Activated T-cell treated with anti-CD3 and anti-CD28 coated beads for 1 hour (primary cell): ENCODE measurements at regions not wholly inside any gene's neighbourhood (a gene's known extent, or its start where the extent isn't known, plus 50 kb on each side); places are given as distances from the start of the nearest gene placed in this dataset.

Source experiments
- DNase-seq: peaks from one replicate; pipeline ENCODE4 v3.0.0-alpha.2; 2020; ENCODE audit warnings: low read depth

DNA sequence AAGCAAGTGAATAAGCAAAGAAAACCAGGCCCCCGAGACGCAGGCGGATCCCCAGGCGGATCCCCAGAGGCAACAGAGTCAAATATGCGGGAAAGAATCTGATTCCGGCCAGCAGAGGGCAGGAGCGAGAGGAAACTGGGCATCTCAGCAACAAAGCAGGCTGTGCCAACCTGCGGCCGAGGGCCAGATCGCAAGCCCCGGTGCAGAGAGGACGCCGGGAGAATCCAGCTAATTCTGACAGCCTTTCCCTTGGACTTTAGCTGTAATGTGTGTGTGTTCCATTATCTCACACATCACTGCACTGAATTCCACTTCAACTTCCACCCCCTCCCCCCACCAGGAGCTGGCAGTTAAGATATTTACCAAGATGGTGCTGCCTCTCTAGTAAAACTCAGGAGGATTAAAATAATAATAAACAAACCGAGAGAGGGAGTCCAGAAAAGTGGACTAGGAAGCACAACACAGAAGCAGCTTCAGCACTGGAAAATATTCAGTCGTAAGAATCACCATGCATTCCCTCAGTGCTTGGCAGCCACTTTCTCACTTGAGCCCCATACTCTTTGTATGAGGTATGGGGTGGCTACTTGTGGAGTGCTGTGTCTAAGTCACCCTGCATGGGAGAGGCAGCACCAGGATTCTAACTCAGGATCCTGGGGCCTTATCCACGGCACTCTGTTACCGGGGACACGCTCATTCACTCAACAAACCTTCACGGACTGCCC lies 66.2 kb upstream of the SNX9 start:
- DNase-seq = peak; percentile 76

DNA sequence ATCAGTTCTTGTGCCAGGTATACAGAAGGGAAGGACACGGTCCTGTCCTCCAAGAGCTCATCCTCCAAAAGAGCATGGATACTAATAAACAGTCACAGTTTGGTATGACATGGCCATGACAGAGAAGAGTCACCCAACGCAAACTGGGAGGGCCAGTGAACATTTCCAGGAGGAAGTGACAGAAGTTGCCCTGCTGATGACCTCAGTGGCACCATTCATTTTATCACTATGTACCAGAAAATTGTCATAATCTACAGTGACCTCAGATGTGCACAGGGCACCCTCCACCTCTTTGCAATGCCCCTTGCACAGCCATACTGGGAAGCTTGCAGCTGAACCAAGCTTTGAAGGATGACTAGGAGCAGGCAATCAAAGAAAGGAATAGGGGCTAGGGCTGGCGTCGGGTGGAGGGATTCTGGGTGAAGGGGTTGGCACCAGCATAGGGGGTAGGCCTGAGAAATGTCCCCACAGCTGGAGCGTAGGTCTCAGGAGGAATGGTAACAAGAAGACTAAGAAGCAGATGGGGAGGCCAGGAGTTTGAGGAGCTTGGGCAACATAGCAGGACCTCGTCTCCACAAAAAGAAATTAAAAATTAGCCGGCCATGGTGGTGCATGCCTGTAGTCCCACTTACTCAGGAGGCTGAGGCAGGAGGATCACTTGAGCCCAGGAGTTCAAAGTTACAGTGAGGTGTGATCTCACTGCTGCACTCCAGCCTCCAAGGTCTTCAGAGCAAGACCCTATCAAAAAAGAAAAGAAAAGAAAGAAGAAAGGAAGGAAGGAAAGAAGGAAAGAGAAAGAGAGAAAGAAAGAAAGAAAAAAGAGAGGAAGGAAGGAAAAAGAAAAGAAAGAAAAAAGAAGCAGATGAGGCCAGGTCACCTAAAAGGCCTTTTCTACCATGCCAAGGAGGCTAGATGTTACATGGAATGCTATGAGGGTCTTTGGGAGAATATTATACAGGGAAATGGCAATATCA lies 65.3 kb upstream of the SNX9 start:
- no peak for DNase-seq

DNA sequence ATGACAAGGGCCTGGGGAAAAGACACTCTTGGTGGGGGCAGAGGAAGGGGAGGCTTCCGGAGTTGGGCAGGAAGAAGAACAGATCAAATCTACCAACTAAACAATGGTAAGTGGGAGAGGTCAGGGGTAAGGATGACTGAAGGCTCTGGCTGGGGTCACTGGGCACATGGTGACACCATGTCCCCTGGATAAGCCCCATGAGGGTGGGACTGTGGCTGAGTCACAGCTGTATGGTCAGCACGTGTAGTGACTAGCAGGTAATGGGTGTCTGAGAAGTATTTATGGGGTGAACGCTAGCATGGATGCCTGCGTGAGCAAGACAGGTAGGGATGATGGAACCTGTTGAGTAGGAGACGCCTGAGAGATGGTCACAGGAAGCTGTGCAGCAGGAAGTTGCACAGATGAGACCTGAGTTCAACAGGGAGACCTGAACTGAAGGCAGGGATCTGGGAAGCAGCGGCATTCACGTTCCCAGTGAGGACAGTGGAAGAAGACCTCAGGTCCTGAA lies 64.5 kb upstream of the SNX9 start:
- DNase-seq = no peak

GRCh38 chr6:157759028-157759427 lies 64.0 kb upstream of the SNX9 start:
- DNase-seq = no peak

DNA sequence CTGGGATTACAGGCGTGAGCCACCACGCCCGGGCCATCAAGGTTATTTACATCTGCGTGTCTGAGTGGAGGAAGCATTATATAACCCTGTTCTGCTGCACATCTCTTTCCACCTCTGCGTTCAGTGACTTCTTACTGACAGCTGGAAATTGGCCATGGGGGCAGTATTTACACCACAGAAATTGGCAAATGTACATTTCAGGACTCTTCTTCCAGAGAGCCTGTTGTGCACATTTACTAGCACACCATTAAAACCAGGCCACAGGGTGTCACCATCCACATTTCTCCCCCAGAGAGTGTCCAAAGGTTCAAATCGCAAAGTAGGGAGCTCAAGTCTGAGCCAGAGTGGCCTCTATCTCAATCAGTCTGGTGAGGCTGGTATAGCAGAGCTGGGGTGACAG lies 62.9 kb upstream of the SNX9 start:
- DNase-seq = no peak

GRCh38 chr6:157760589-157761330 lies 62.3 kb upstream of the SNX9 start:
- DNase-seq = no peak

DNA sequence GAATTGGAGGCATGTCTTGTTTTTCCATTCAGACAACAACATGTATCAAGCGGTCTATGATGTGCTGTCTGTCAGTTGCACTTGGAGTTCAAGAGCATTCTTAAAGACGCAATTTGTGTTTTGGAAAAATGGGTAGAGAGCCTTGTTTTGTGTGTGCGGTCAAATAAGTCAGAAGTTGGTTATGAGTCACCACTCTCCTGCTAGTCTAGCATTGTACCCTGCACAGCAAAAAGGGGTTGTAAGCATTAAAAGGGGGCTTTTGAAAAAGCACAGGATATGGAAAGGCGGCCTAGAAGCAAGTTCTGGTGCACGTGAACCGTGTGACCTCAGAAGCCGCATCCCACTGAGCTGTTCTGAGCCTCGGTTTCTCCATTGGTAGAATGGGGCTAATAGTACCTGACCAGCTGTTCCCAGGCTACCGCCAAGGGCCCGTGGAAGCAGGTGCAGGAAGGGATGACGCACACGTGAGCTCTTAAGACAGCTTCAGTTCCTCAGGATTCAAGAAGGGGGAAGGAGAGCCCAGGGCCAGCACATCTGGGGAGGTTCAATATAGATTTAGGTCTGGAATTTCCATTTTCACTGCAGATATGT lies 61.6 kb upstream of the SNX9 start:
- DNase-seq = no peak

DNA sequence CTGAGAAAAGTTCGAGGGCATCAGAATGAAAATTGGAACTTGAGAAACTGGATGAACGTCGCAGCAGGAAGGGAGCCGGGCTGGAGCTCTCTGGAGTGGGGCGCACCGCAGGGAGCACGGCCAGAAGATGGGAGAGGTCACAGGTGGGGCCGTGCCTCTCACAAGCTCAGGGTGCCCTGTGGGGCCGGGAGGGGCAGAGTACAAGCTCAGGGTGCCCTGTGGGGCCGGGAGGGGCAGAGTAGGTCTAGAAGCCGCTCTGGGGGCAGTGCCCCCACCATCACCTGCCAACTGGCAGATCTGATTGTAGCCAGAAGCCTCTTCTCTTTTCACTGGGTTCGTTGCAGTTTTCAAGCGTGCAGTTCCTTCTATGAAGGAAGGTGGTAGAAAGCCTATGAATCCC lies 61.1 kb upstream of the SNX9 start:
- DNase-seq = no peak

GRCh38 chr6:157762636-157763035 lies 60.4 kb upstream of the SNX9 start:
- DNase-seq = no peak

DNA sequence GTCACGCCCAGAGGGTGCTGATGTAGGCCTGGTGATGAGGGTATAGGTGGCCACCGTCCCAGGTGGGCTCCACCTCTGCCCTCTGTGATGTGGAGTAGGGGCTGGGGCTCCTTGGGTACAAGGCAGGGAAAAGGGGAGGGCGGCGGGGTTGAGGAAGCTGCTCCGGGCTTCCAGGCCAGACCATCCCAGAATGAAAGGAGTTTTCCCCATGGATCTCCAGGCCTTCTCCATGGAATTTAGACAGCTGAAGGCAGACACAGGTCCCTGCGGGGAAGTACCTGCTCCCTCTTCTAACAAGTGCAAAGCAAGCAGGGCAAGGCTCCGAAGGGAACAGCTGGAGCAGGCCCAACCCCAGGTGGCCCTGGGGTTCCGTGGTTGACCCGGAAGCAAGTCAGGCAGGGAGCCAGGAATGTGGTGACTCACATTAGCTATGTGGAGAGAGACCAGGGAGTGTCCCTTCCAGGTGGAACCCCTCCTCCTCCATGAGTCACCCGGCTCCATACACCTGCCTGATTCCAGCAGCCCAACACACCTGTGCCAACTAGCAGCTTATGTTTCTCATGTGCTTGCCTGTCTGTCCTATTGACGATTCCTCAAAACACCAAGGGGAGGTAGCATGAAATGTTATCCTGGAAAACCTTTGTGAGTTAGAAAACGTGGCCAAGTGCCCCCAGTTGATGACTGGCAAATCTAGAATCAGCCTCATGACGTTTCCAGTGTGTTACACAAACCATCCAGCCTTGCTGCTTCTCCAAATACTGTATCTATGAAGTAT lies 59.7 kb upstream of the SNX9 start:
- no peak for DNase-seq

- DNase-seq = no peak
These were observed 59.2 kb upstream of the SNX9 start for GRCh38 chr6:157763904-157764177.

DNA sequence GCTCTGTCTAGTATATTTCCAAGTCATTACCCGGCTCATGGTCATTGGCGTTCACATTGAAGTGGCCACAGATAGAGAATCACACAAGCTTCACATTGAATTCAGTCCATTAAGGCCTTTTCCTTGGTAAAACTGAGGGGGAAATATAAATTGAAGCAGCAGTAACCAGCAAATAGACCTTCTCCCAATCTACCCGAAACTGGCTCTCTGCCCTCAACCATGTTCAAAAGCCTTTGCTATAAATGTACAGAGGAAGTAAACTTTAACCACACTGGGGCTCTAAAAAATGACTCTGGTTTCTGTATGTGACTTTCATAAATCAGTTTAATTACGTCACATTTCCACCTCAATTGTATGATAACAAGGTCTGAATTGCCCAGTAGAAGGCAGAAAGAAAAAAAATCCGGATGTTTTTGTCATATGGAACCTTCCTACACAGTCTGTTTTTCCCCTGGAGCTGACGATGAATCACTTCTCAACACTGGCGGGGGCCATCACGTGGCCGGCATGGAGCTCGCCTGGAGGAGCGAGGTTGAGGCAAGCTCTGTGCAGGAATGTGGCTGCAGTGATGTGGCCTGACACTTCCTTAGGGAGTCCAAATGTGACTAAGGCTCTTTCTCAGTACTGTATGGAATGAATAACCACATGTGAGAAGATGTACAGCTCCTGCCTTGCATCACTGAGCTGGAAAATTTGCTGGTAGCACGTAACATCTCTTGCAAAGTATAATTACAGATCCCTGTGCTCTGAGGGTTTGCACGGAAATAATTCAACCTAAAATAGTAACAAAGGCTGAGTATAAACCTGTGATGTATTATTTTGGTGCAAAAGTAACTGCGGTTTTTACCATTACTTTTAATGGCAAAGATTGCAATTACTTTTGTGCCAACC lies 58.6 kb upstream of the SNX9 start:
- DNase-seq = peak; percentile 64

- no peak for DNase-seq
These were observed 55.9 kb upstream of the SNX9 start for GRCh38 chr6:157766901-157767774.

DNA sequence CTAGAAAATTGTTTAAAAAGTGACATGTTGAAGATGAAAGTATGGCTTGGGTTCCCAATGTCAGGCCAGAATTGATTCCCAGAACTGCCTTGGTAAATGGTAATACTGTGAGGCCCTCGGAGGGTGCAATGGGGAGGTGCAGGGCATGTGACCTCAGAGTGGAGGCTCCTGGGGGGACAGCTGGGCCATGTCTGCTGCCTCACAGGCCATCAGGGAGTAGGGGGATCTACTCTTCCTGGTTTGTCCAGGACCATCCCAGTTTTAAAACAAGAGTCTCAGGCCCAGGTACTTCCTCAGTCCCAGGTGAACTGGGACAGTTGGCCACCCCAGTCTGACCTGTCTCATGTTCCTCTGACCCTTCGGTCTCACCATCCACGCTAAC lies 55.3 kb upstream of the SNX9 start:
- DNase-seq = no peak

DNA sequence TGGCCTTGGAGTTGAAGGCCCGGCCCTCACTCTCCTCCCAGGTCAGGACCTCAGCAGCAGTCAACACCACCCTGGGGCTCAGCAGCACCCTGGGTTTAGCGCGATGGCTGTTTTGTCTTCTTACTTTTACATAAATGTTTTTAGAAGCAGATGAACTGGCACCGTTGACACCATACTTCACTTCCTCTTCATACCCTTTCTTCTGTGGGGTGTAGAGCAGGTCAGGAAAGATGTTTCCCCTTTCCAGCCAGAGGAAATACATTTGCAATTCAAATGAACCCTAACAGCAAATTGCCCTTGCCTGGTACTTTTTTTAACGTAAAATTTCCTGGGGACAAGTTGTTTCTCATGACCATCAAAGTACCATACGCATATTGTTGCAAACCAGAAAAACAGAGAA lies 54.7 kb upstream of the SNX9 start:
- DNase-seq = no peak

- DNase-seq = no peak
These were observed 54.0 kb upstream of the SNX9 start for GRCh38 chr6:157768863-157769551.

DNA sequence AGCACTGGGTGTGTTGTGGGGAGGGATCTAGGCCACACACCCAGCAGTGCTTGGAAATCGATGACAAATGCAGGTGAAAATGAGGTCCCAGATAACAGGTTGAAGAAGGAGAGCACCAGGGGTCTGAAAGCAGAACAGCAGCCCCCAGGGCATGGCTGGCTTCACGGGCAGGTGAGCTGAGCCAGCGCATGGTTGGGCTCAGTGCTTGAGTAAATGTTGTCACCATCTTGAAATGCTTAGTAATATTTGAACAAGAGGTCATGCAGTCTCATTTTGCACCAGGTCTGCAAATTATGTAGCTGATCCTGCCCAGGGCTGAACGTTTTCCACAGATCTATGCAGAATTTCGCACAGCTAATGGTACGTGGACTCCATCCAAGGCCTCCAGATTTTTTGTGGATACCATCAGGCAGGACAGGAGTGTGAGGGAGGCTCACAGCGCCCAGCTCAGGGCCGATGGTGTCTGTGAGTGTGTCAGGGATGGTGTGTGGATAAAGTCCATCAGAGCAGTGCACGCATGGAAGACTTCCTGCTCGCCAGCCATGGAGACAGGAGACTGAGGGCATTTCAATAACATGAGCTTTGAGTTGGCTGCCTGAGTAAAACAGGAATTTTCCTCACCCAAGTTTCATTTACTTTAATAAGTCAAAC lies 53.1 kb upstream of the SNX9 start:
- no peak for DNase-seq

DNA sequence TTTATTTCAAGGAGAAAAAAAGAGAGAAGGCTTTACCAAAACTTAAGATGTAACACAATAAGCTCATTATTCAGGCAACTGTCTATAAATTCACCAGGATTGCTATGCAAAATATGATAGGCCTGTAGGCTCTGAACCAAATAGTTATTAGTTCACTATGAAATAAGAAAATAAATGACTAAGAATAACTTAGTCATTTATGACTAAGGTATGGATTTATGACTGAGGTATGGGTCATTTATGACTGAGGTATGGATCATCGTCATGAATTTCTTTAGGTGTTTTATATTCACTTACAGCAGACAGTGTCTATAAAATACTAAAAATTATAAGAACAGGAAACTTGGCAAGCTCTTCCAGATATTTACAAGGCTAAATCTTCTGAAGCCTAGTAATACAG lies 52.1 kb upstream of the SNX9 start:
- DNase-seq = no peak
